Glutamatergic neuron (in vitro differentiated cells): ENCODE measurements at regions not wholly inside any gene's neighbourhood (a gene's known extent, or its start where the extent isn't known, plus 50 kb on each side); places are given as distances from the start of the nearest gene placed in this dataset.

ENCODE experiments used
- DNase-seq: peaks from one replicate; pipeline ENCODE4 v3.0.0; 2022
- H3K27ac Mint-ChIP-seq: one replicate; pipeline ENCODE4 v1.8.0; 2020; ENCODE audit warnings: mild to moderate bottlenecking, mixed read lengths, inconsistent platforms; ENCODE audit not compliant: unreplicated experiment
- H3K27me3 Mint-ChIP-seq: one replicate; pipeline ENCODE4 v1.8.0; 2020; ENCODE audit warnings: mild to moderate bottlenecking, moderate library complexity, mixed read lengths, inconsistent platforms; ENCODE audit not compliant: unreplicated experiment
- H3K36me3 Mint-ChIP-seq: one replicate; pipeline ENCODE4 v1.8.0; 2020; ENCODE audit warnings: mild to moderate bottlenecking, mixed read lengths, inconsistent platforms; ENCODE audit not compliant: unreplicated experiment
- H3K4me1 Mint-ChIP-seq: one replicate; pipeline ENCODE4 v1.8.0; 2020; ENCODE audit warnings: mild to moderate bottlenecking, low read depth, mixed read lengths, inconsistent platforms; ENCODE audit not compliant: unreplicated experiment
- H3K4me3 Mint-ChIP-seq: one replicate; pipeline ENCODE4 v1.8.0; 2020; ENCODE audit warnings: mild to moderate bottlenecking, mixed read lengths, inconsistent platforms; ENCODE audit not compliant: unreplicated experiment
- H3K9me3 Mint-ChIP-seq: one replicate; pipeline ENCODE4 v1.8.0; 2020; ENCODE audit warnings: mild to moderate bottlenecking, moderate library complexity, mixed read lengths, inconsistent platforms; ENCODE audit not compliant: unreplicated experiment
- CTCF ChIP-seq: fragments of 200-600 bp; sonication (generic); IDR thresholded peaks from one replicate; pipeline ENCODE4 v1.5.0; 2021; ENCODE audit not compliant: partially characterized antibody, unreplicated experiment

GRCh38 chr2:21928292-21928691 is 804.5 kb downstream of the TDRD15 start:
- Mint-ChIP-seq H3K27ac (no peak overlapping the region), H3K4me3 (no peak overlapping the region)

GRCh38 chr2:21930226-21930625 is 806.5 kb downstream of the TDRD15 start:
- H3K27ac Mint-ChIP-seq: no peak overlapping the region
- H3K4me1 Mint-ChIP-seq: peaks cover 2% of the 10 kb centered on the region
- H3K4me3 Mint-ChIP-seq: no peak overlapping the region
- peaks cover 4% of the 10 kb centered on the region for H3K36me3 Mint-ChIP-seq
- no peak for DNase-seq
- no peak for TF ChIP-seq CTCF
- no peaks in the 10 kb centered on the region for H3K27me3 Mint-ChIP-seq
- no peaks in the 10 kb centered on the region for H3K9me3 Mint-ChIP-seq

More at GRCh38 chr2:21928292-21928691, 804.5 kb downstream of the TDRD15 start:
- H3K9me3 Mint-ChIP-seq: no peaks in the 10 kb centered on the region
- peaks cover 10% of the 10 kb centered on the region for H3K36me3 Mint-ChIP-seq
- no peak for DNase-seq
- H3K4me1 Mint-ChIP-seq: peaks cover 2% of the 10 kb centered on the region
- no peaks in the 10 kb centered on the region for H3K27me3 Mint-ChIP-seq
- peak; percentile 58 for TF ChIP-seq CTCF

GRCh38 chr2:21939967-21940366 is 816.2 kb downstream of the TDRD15 start:
- no peak overlapping the region for H3K27ac Mint-ChIP-seq
- TF ChIP-seq CTCF: no peak
- H3K9me3 Mint-ChIP-seq: no peaks in the 10 kb centered on the region
- H3K27me3 Mint-ChIP-seq: peaks cover 3% of the 10 kb centered on the region
- no peak for DNase-seq
- no peaks in the 10 kb centered on the region for H3K36me3 Mint-ChIP-seq
- no peak overlapping the region for H3K4me3 Mint-ChIP-seq
- peaks cover 8% of the 10 kb centered on the region for H3K4me1 Mint-ChIP-seq

GRCh38 chr2:21944536-21944935 is 820.8 kb downstream of the TDRD15 start:
- Mint-ChIP-seq H3K27ac (no peak overlapping the region), H3K27me3 (peaks cover 3% of the 10 kb centered on the region), H3K9me3 (no peaks in the 10 kb centered on the region), H3K36me3 (no peaks in the 10 kb centered on the region), H3K4me3 (no peak overlapping the region), H3K4me1 (peaks cover 12% of the 10 kb centered on the region)
- no peak for TF ChIP-seq CTCF
- DNase-seq: no peak

GRCh38 chr2:21945658-21946057 is 821.9 kb downstream of the TDRD15 start:
- no peak overlapping the region for H3K27ac Mint-ChIP-seq
- H3K4me1 Mint-ChIP-seq: peaks cover 12% of the 10 kb centered on the region
- H3K36me3 Mint-ChIP-seq: no peaks in the 10 kb centered on the region
- no peak overlapping the region for H3K4me3 Mint-ChIP-seq
- no peak for TF ChIP-seq CTCF
- DNase-seq: no peak
- no peaks in the 10 kb centered on the region for H3K9me3 Mint-ChIP-seq
- no peaks in the 10 kb centered on the region for H3K27me3 Mint-ChIP-seq
